Skeletal muscle satellite cell (primary cell): ENCODE measurements at regions not wholly inside any gene's neighbourhood (a gene's known extent, or its start where the extent isn't known, plus 50 kb on each side); places are given as distances from the start of the nearest gene placed in this dataset.

Experiments
- H3K27me3 ChIP-seq: 2 replicates; pipeline ENCODE4 v1.7.0; 2013; ENCODE audit warnings: low read length; ENCODE audit not compliant: control insufficient read depth, insufficient read depth
- H3K36me3 ChIP-seq: 2 replicates; pipeline ENCODE4 v1.7.0; 2013; ENCODE audit warnings: mild to moderate bottlenecking, control low read depth, low read length; ENCODE audit not compliant: insufficient read depth
- H3K4me1 ChIP-seq: 2 replicates; pipeline ENCODE4 v1.7.0; 2013; ENCODE audit warnings: low read length; ENCODE audit not compliant: control insufficient read depth, insufficient read depth
- H3K4me2 ChIP-seq: 2 replicates; pipeline ENCODE4 v1.7.0; 2013; ENCODE audit warnings: mild to moderate bottlenecking, low read length
- H3K4me3 ChIP-seq: 2 replicates; pipeline ENCODE4 v1.7.0; 2013; ENCODE audit warnings: low read length
- H3K9ac ChIP-seq: 2 replicates; pipeline ENCODE4 v1.7.0; 2013; ENCODE audit warnings: mild to moderate bottlenecking, low read depth, low read length, moderate library complexity
- H3K9me3 ChIP-seq: replicated peaks from 2 replicates; pipeline ENCODE4 v1.7.0; 2013; ENCODE audit warnings: mild to moderate bottlenecking, control low read depth, low read length

DNA sequence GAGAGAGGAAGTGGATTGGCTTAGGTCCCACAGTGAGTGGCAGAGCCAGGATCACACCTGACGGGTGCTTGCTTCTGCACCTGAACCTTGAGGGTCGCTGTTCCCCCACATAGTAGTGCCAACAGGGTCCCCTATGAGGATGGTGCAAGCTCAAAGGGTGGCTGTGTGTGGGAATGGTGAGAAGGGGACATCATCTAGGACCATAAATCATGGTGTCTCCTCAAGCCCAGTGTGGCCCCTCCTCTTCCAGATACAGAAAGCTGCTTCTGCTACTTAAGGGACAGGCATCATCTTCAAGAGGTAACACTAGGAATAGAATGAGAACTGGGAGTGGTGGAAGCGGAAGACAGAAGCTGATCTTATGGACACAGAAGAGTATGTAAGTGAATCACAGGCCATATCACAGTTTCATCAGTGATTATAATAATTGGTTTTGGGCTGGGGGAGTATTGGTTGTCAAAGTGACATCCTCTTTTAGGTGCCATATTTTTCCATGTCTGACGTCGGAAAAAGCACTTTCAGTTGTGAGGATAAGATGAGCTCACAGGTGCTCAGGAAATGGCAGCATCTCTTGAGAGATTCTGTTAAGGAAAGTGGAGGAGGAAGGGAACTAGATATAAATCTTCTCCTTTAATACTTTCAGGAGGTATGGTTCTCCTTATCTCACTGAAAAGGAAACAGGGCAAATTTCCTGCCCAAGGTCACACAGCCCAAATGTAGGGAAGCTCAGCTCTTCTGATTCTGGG is 83.2 kb upstream of the HNF1B start:
- peaks cover 21% of the 10 kb centered on the region for H3K27me3 ChIP-seq
- no peak overlapping the region for H3K4me3 ChIP-seq
- no peaks in the 10 kb centered on the region for H3K9me3 ChIP-seq
- no peak overlapping the region for H3K4me2 ChIP-seq
- peaks cover 6% of the 10 kb centered on the region for H3K4me1 ChIP-seq
- no peak overlapping the region for H3K9ac ChIP-seq
- H3K36me3 ChIP-seq, result no peaks in the 10 kb centered on the region

DNA sequence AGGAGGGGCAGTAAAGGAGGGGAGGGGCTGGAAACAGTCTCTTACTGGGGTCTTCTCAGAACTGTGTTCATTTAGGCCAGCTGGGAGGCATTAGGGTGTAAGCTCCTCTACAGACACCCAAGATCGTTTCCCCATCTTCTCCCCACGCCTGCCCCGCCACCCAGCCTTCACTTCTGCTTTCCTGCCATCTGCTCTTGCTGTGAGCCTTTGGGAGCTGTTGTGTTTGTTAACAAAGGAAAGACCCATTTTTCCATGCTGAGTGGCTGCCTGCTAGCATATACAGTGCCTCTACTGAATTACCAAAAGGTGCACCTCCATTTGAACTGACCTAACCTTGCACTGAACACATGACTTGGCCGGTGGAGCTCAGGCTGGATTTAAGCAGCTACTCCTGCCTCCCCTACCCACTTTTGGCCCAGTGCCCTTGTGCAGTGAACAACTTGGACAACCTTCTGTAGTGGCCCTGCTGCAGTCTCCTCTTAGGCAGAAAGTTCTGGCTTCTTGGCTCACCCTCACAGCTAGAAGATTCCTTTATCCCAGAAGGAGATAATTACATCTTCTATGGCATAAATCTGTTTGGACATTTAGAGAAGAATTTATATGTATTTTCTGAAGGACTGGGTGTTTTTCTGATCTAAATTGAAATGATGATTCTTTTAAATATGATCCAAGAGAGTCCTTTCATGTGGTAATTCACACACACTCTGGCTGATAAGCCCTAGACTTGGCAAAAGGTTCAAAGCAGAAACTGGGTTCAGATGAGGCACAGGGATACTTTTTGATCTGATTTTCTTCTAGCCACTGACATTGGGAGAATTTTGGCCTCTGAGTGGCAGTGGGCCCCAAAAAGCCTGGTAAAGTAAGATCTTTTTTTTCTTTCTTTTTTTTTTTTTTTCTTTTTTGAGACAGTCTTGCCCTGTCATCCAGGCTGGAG is 81.9 kb upstream of the HNF1B start:
- no peak overlapping the region for H3K4me2 ChIP-seq
- peaks cover 16% of the 10 kb centered on the region for H3K27me3 ChIP-seq
- no peaks in the 10 kb centered on the region for H3K9me3 ChIP-seq
- H3K36me3 ChIP-seq, result no peaks in the 10 kb centered on the region
- H3K4me3 ChIP-seq, result no peak overlapping the region
- H3K4me1 ChIP-seq, result peaks cover 6% of the 10 kb centered on the region
- H3K9ac ChIP-seq, result no peak overlapping the region

DNA sequence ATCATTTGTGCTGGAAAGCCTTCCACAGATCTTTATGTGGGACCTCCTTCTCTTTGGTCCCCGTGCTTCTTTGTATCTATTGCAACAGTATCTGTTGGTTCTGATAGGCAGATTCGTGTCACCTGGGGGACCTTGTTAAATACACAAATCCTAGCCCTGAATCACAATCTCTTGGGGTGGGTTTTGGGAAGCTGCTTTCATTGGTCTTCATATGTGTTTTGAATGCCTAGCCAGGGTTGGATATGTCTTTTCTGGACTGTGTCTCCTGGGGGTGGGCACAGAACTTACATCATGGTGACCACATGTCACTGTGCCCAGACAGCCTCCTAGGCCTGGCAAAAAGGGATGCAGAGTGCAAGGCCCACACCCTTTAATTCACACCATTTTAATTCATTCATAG is 81.0 kb upstream of the HNF1B start:
- Histone ChIP-seq H3K4me2 (no peak overlapping the region), H3K4me1 (peaks cover 6% of the 10 kb centered on the region), H3K9ac (no peak overlapping the region), H3K36me3 (no peaks in the 10 kb centered on the region), H3K27me3 (peaks cover 13% of the 10 kb centered on the region), H3K4me3 (no peak overlapping the region), H3K9me3 (no peaks in the 10 kb centered on the region)

- Histone ChIP-seq H3K4me1 (peaks cover 6% of the 10 kb centered on the region), H3K27me3 (peaks cover 17% of the 10 kb centered on the region), H3K4me3 (no peak overlapping the region), H3K9ac (no peak overlapping the region), H3K4me2 (no peak overlapping the region), H3K9me3 (no peaks in the 10 kb centered on the region), H3K36me3 (no peaks in the 10 kb centered on the region)
Measured at GRCh38 chr17:37824534-37825485, 80.0 kb upstream of the HNF1B start.

- Histone ChIP-seq H3K4me3 (no peak overlapping the region), H3K9ac (no peak overlapping the region), H3K4me2 (no peak overlapping the region), H3K36me3 (no peaks in the 10 kb centered on the region), H3K9me3 (no peaks in the 10 kb centered on the region), H3K27me3 (peaks cover 23% of the 10 kb centered on the region), H3K4me1 (peaks cover 6% of the 10 kb centered on the region)
Measured at GRCh38 chr17:37823996-37824395, 79.1 kb upstream of the HNF1B start.

DNA sequence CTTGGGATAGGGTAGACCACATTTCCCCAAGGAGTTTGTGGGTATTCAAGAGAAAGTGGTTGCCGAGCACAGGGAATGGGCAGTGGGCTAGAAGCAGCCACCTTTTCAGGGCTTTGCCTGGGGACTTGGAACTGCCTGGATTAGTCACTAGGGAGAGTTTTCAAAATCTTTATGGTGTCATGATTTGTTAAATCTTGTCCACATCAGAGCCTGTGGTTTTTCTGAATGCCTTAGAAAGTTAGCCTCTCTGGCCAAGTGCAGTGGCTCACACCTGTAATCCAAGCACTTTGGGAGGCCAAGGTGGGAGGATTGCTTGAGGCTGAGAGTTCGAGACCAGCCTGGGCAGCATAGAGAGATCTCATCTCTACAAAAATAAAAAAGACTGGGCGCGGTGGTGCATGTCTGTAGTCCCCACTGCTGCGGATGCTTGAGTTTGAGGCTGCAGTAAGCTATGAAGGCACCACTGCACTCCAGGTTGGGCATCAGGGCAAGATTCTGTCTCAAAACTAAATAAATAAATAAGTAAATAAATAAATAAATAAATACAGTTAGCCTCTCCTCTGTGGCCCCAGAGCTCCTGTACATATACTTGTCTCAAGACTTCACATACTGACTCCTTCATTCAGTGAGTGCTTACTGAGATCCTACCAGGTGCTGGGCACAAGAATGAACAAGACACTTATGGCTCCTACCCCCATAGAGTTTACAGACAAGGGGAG is 76.3 kb upstream of the HNF1B start:
- Histone ChIP-seq H3K4me2 (no peak overlapping the region), H3K36me3 (no peaks in the 10 kb centered on the region), H3K4me3 (no peak overlapping the region), H3K27me3 (peaks cover 23% of the 10 kb centered on the region), H3K4me1 (peaks cover 6% of the 10 kb centered on the region), H3K9me3 (no peaks in the 10 kb centered on the region), H3K9ac (no peak overlapping the region)

DNA sequence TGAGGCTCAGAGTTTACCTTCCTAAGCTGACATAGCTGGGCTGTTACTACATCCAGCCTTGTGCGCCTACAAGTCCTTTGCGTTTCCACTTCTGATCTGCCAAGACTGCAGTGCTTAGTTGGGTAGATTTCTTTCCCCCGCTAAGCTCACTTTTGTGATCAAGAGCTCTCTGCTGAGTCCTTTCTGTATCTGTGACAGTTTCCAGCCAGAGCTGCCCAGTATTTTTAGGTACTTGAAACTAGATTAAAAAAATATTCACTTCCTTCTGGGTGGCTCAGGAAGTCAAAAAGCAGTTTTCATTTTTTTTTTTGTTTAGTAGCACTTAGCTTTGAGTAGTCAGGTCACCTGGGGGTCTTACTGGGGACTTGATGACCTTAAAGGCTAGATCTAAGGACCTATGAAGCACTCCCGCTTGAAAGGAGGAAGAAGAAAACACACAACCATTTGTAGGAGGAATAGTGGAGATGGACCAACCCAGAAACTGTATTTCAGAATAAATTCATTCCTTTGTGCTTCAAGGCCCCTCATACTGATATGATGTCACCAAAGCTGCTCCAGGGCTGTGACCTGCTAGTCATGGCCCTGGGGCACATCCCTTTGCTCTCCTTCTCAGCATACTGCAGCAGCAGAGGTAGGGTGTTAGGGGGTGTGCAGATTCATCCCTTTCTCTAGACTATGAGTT is 75.6 kb upstream of the HNF1B start:
- H3K4me1 ChIP-seq, result peaks cover 6% of the 10 kb centered on the region
- no peak overlapping the region for H3K9ac ChIP-seq
- no peak overlapping the region for H3K4me3 ChIP-seq
- peaks cover 26% of the 10 kb centered on the region for H3K27me3 ChIP-seq
- no peaks in the 10 kb centered on the region for H3K36me3 ChIP-seq
- no peak overlapping the region for H3K4me2 ChIP-seq
- no peaks in the 10 kb centered on the region for H3K9me3 ChIP-seq

DNA sequence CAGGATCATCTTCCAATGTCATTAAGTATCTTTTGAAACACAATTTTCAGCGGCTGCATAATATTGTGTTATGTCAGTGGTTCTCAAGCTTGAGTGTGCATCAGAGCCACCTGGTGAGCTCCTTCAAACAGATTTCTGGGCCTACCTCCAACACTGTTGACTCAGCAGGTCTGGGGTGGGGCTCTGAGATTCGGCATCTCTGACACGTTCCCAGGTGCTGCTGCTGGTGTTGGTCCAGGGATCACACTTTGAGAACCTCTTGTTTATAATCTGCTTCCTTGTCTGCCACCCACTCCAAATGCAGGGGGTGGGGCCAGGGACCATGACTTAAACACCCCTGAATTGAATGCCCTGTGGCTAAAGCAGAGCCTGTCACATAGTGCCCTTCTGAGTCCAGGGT is 73.8 kb upstream of the HNF1B start:
- Histone ChIP-seq H3K9me3 (no peaks in the 10 kb centered on the region), H3K36me3 (no peaks in the 10 kb centered on the region), H3K9ac (no peak overlapping the region), H3K4me3 (no peak overlapping the region), H3K27me3 (peaks cover 32% of the 10 kb centered on the region), H3K4me2 (no peak overlapping the region), H3K4me1 (no peaks in the 10 kb centered on the region)

GRCh38 chr17:37816950-37817349 is 72.1 kb upstream of the HNF1B start:
- no peaks in the 10 kb centered on the region for H3K9me3 ChIP-seq
- H3K9ac ChIP-seq, result no peak overlapping the region
- no peaks in the 10 kb centered on the region for H3K36me3 ChIP-seq
- H3K4me3 ChIP-seq, result no peak overlapping the region
- H3K27me3 ChIP-seq, result peaks cover 39% of the 10 kb centered on the region
- no peaks in the 10 kb centered on the region for H3K4me1 ChIP-seq
- no peak overlapping the region for H3K4me2 ChIP-seq

GRCh38 chr17:37815536-37815935 is 70.7 kb upstream of the HNF1B start:
- Histone ChIP-seq H3K4me1 (no peaks in the 10 kb centered on the region), H3K4me2 (no peak overlapping the region), H3K4me3 (no peak overlapping the region), H3K36me3 (no peaks in the 10 kb centered on the region), H3K27me3 (peaks cover 42% of the 10 kb centered on the region), H3K9me3 (no peaks in the 10 kb centered on the region), H3K9ac (no peak overlapping the region)
